WTC11 (cell line): ENCODE measurements at regions not wholly inside any gene's neighbourhood (a gene's known extent, or its start where the extent isn't known, plus 50 kb on each side); places are given as distances from the start of the nearest gene placed in this dataset.

ENCODE experiments used
- ATAC-seq: fragments of 200-7000 bp; cut with Tn5 transposase; 2 replicates; pipeline ENCODE4 v1.10.0; 2021; ENCODE audit warnings: mild to moderate bottlenecking, moderate library complexity
- CTCF ChIA-PET: fragments of 300-600 bp; sonication (Branson Sonifier 250); formaldehyde crosslinking; loops from one replicate; lab custom pipeline; 2021; ENCODE audit warnings: antibody characterized with exemption; lab: Charles Lee
- POLR2A ChIA-PET: fragments of 350-600 bp; sonication (Branson Sonifier 250); formaldehyde crosslinking; loops from one replicate; lab custom pipeline; 2021; ENCODE audit warnings: antibody characterized with exemption; lab: Charles Lee
- DNase-seq: peaks from one replicate; pipeline ENCODE4 v3.0.0; 2021; ENCODE audit warnings: low spot score
- H3K27ac Mint-ChIP-seq: 2 replicates; pipeline ENCODE4 v1.8.0; 2021; ENCODE audit warnings: mixed read lengths
- H3K27me3 Mint-ChIP-seq: 2 replicates; pipeline ENCODE4 v1.8.0; 2021; ENCODE audit warnings: low read depth, mild to moderate bottlenecking, moderate library complexity, mixed read lengths
- H3K36me3 Mint-ChIP-seq: 2 replicates; pipeline ENCODE4 v1.8.0; 2021; ENCODE audit warnings: mixed read lengths
- H3K4me1 Mint-ChIP-seq: 2 replicates; pipeline ENCODE4 v1.8.0; 2022; ENCODE audit warnings: mixed read lengths
- H3K4me3 Mint-ChIP-seq: 2 replicates; pipeline ENCODE4 v1.8.0; 2021; ENCODE audit warnings: mild to moderate bottlenecking, moderate library complexity, mixed read lengths
- H3K9me3 Mint-ChIP-seq: 2 replicates; pipeline ENCODE4 v1.8.0; 2021; ENCODE audit warnings: mixed read lengths
- ATF2 ChIP-seq: sonication (generic); formaldehyde crosslinking; IDR thresholded peaks from 2 replicates; pipeline ENCODE4 v1.8.1; 2022; ENCODE audit warnings: low read depth, missing genetic modification reagents, borderline replicate concordance
- E2F5 ChIP-seq: sonication (generic); formaldehyde crosslinking; IDR thresholded peaks from 2 replicates; pipeline ENCODE4 v1.8.1; 2022; ENCODE audit warnings: mild to moderate bottlenecking, moderate library complexity, missing genetic modification reagents
- FOXK1 ChIP-seq: sonication (generic); formaldehyde crosslinking; IDR thresholded peaks from 2 replicates; pipeline ENCODE4 v1.8.0; 2022; ENCODE audit warnings: mild to moderate bottlenecking, moderate library complexity, missing genetic modification reagents
- GABPB1 ChIP-seq: sonication (generic); formaldehyde crosslinking; IDR thresholded peaks from 2 replicates; pipeline ENCODE4 v1.8.1; 2023; ENCODE audit warnings: mild to moderate bottlenecking, missing genetic modification reagents
- MLX ChIP-seq: sonication (generic); formaldehyde crosslinking; IDR thresholded peaks from 2 replicates; pipeline ENCODE4 v1.8.1; 2023; ENCODE audit warnings: mild to moderate bottlenecking, missing genetic modification reagents, moderate library complexity
- NR2C2 ChIP-seq: sonication (generic); formaldehyde crosslinking; IDR thresholded peaks from 2 replicates; pipeline ENCODE4 v1.8.0; 2022; ENCODE audit warnings: mild to moderate bottlenecking, missing genetic modification reagents
- NR3C1 ChIP-seq: sonication (generic); formaldehyde crosslinking; conservative IDR thresholded peaks from 2 replicates; pipeline ENCODE4 v1.8.1; 2023; ENCODE audit warnings: low read depth, mild to moderate bottlenecking, missing genetic modification reagents
- PREB ChIP-seq: sonication (generic); formaldehyde crosslinking; IDR thresholded peaks from 2 replicates; pipeline ENCODE4 v1.8.1; 2022; ENCODE audit warnings: mild to moderate bottlenecking, missing genetic modification reagents, moderate library complexity, borderline replicate concordance
- PRRX2 ChIP-seq: fragments of 250-450 bp; sonication (Bioruptor Pico); IDR thresholded peaks from 2 replicates; pipeline ENCODE4 v1.8.0; 2021; ENCODE audit warnings: mild to moderate bottlenecking
- SMAD3 ChIP-seq: sonication (generic); formaldehyde crosslinking; IDR thresholded peaks from 2 replicates; pipeline ENCODE4 v1.8.0; 2022; ENCODE audit warnings: missing genetic modification reagents, mild to moderate bottlenecking, borderline replicate concordance
- ZNF138 ChIP-seq: sonication (generic); formaldehyde crosslinking; conservative IDR thresholded peaks from 2 replicates; pipeline ENCODE4 v1.8.1; 2022; ENCODE audit warnings: mild to moderate bottlenecking, moderate library complexity, missing genetic modification reagents
- ZNF263 ChIP-seq: sonication (generic); formaldehyde crosslinking; IDR thresholded peaks from 2 replicates; pipeline ENCODE4 v1.8.1; 2022; ENCODE audit warnings: low read depth, mild to moderate bottlenecking, moderate library complexity, missing genetic modification reagents
- ZNF281 ChIP-seq: sonication (generic); formaldehyde crosslinking; IDR thresholded peaks from 2 replicates; pipeline ENCODE4 v1.8.0; 2023; ENCODE audit warnings: mild to moderate bottlenecking, missing genetic modification reagents

- no peak for TF ChIP-seq NR3C1 (CRISPR knock-in tag)
- TF ChIP-seq ZNF281 (CRISPR knock-in tag), result no peak
- TF ChIP-seq ZNF138, result no peak
- TF ChIP-seq PREB, result no peak
- no peak for TF ChIP-seq ATF2 (CRISPR knock-in tag)
Observed at GRCh38 chr16:85421338-85422195, 191.6 kb upstream of the GSE1 start (continued).

GRCh38 chr16:85422196-85422631 is 190.9 kb upstream of the GSE1 start:
- H3K27ac Mint-ChIP-seq, result peak overlapping the region; percentile 60; the same call in 1 of the 2 replicates
- H3K27me3 Mint-ChIP-seq, result no peaks in the 10 kb centered on the region
- H3K36me3 Mint-ChIP-seq, result no peaks in the 10 kb centered on the region
- TF ChIP-seq E2F5 (CRISPR knock-in tag), result no peak
- no peak for TF ChIP-seq SMAD3 (CRISPR knock-in tag)
- TF ChIP-seq FOXK1 (CRISPR knock-in tag), result no peak
- TF ChIP-seq MLX (CRISPR knock-in tag), result no peak
- no peak for TF ChIP-seq ZNF263 (CRISPR knock-in tag)
- no peak for TF ChIP-seq NR2C2 (CRISPR knock-in tag)
- ChIA-PET CTCF (interaction anchor here (0.6 to 7.9 kb wide), 34 partner anchors 9 to 919 kb away, joined by 3 to 229 read pairs (median 8); partner anchors contain the start of gene GSE1), POLR2A (interaction anchor here (0.6 to 1.4 kb wide), 2 partner anchors 26 to 156 kb away, joined by 3 to 4 read pairs; no protein-coding TSS in a partner anchor)
- H3K9me3 Mint-ChIP-seq, result no peaks in the 10 kb centered on the region
- H3K4me1 Mint-ChIP-seq, result peaks cover 26% of the 10 kb centered on the region
- no peak for DNase-seq
- ATAC-seq, result no peak
- H3K4me3 Mint-ChIP-seq, result no peak overlapping the region

GRCh38 chr16:85422632-85423550 is 190.2 kb upstream of the GSE1 start:
- H3K27ac Mint-ChIP-seq, result peak overlapping the region; percentile 60; the same call in 1 of the 2 replicates
- TF ChIP-seq GABPB1 (CRISPR knock-in tag) (peak; percentile 86), PRRX2 (no peak)
- TF ChIP-seq, all 79 proteins: peak for 1
- Mint-ChIP-seq H3K27me3 (no peaks in the 10 kb centered on the region), H3K4me3 (no peak overlapping the region), H3K4me1 (peaks cover 26% of the 10 kb centered on the region), H3K36me3 (no peaks in the 10 kb centered on the region), H3K9me3 (no peaks in the 10 kb centered on the region)
- CTCF ChIA-PET, result interaction anchor here (0.6 to 7.9 kb wide), 18 partner anchors 9 to 268 kb away, joined by 3 to 229 read pairs (median 8); partner anchors contain the start of gene GSE1
- POLR2A ChIA-PET, result interaction anchor here (1.4 kb wide), 1 partner anchor 27 kb away, joined by 4 read pairs; no protein-coding TSS in a partner anchor
- ATAC-seq (peak; percentile 54), DNase-seq (peak; percentile 58)
